Mesenchymal stem cell (in vitro differentiated cells and primary cell): ENCODE measurements at regions not wholly inside any gene's neighbourhood (a gene's known extent, or its start where the extent isn't known, plus 50 kb on each side); places are given as distances from the start of the nearest gene placed in this dataset.

Source experiments
- DNase-seq: peaks from one replicate; pipeline ENCODE4 v3.0.0-alpha.2; 2013
- H2AFZ ChIP-seq: one replicate; pipeline ENCODE4 v1.6.1; 2013; ENCODE audit warnings: low read depth, mild to moderate bottlenecking, control low read depth, inconsistent platforms, low read length, moderate library complexity
- H2AK5ac ChIP-seq: 2 replicates; pipeline ENCODE4 v1.6.1; 2013; ENCODE audit warnings: low read length, moderate library complexity, mild to moderate bottlenecking, inconsistent platforms; ENCODE audit not compliant: severe bottlenecking
- H2BK120ac ChIP-seq: one replicate; pipeline ENCODE4 v1.6.1; 2013; ENCODE audit warnings: low read depth, mild to moderate bottlenecking, inconsistent platforms, low read length, moderate library complexity
- H2BK12ac ChIP-seq, 2 experiments: one replicate each; pipeline ENCODE4 v1.6.1; 2013; ENCODE audit warnings: inconsistent platforms in 2 of 2, low read length in 2 of 2, mild to moderate bottlenecking in 2 of 2, moderate library complexity in 2 of 2, control low read depth in 1 of 2
- H2BK15ac ChIP-seq: one replicate; pipeline ENCODE4 v1.6.1; 2013; ENCODE audit warnings: mild to moderate bottlenecking, low read depth, inconsistent platforms; ENCODE audit not compliant: poor library complexity, severe bottlenecking
- H2BK5ac ChIP-seq: 2 replicates; pipeline ENCODE4 v1.6.1; 2013; ENCODE audit warnings: low read depth, mild to moderate bottlenecking, low read length, control low read depth, inconsistent platforms; ENCODE audit not compliant: poor library complexity, severe bottlenecking
- H3K14ac ChIP-seq, 2 experiments: one replicate each; pipeline ENCODE4 v1.6.1; 2013; ENCODE audit warnings: inconsistent platforms in 2 of 2, low read length in 2 of 2, control low read depth in 1 of 2, mild to moderate bottlenecking in 1 of 2, moderate library complexity in 1 of 2
- H3K18ac ChIP-seq, 2 experiments: one replicate each; pipeline ENCODE4 v1.6.1; 2013; ENCODE audit warnings: inconsistent platforms in 2 of 2, low read length in 2 of 2, control low read depth in 1 of 2, low read depth in 1 of 2, mild to moderate bottlenecking in 1 of 2
- H3K23ac ChIP-seq, 2 experiments: one replicate each; pipeline ENCODE4 v1.6.1; 2013; ENCODE audit warnings: inconsistent platforms in 2 of 2, low read length in 2 of 2, mild to moderate bottlenecking in 2 of 2, moderate library complexity in 2 of 2, control low read depth in 1 of 2
- H3K27ac ChIP-seq: 2 replicates; pipeline ENCODE4 v1.5.1; 2013; ENCODE audit warnings: mild to moderate bottlenecking, moderate library complexity, low read length, control low read depth, inconsistent platforms; ENCODE audit not compliant: poor library complexity, severe bottlenecking
- H3K27me3 ChIP-seq, 2 experiments: 2 replicates each; pipeline versions ENCODE4 v1.6.1 to v1.7.0; 2013; ENCODE audit warnings: low read length in 2 of 2, mild to moderate bottlenecking in 2 of 2, moderate library complexity in 2 of 2, control low read depth in 1 of 2, inconsistent platforms in 1 of 2; ENCODE audit not compliant: control insufficient read depth in 1 of 2, insufficient read depth in 1 of 2
- H3K36me3 ChIP-seq, 2 experiments: 2 replicates each; pipeline versions ENCODE4 v1.6.1 to v1.7.0; 2013; ENCODE audit warnings: low read length in 2 of 2, control low read depth in 1 of 2, inconsistent platforms in 1 of 2, low read depth in 1 of 2, mild to moderate bottlenecking in 1 of 2; ENCODE audit not compliant: insufficient read depth in 2 of 2, control insufficient read depth in 1 of 2
- H3K4ac ChIP-seq, 2 experiments: one replicate each; pipeline ENCODE4 v1.6.1; 2013; ENCODE audit warnings: inconsistent platforms in 2 of 2, low read length in 2 of 2, mild to moderate bottlenecking in 2 of 2, moderate library complexity in 2 of 2, control low read depth in 1 of 2, low read depth in 1 of 2
- H3K4me1 ChIP-seq: 2 replicates; pipeline ENCODE4 v1.6.1; 2013; ENCODE audit warnings: low read depth, low read length, control low read depth; ENCODE audit not compliant: control insufficient read depth, insufficient read depth
- H3K4me2 ChIP-seq: 2 replicates; pipeline ENCODE4 v1.6.1; 2013; ENCODE audit warnings: low read length, mild to moderate bottlenecking, inconsistent platforms; ENCODE audit not compliant: poor library complexity, severe bottlenecking
- H3K4me3 ChIP-seq, 2 experiments: 2 replicates each; pipeline versions ENCODE4 v1.5.1 to v1.7.0; 2013; ENCODE audit warnings: low read length in 2 of 2, mild to moderate bottlenecking in 2 of 2, control low read depth in 1 of 2, low read depth in 1 of 2; ENCODE audit not compliant: insufficient read depth in 1 of 2
- H3K79me1 ChIP-seq: replicated peaks from 2 replicates; pipeline ENCODE4 v1.6.1; 2013; ENCODE audit warnings: mild to moderate bottlenecking, control low read depth, low read length, inconsistent platforms; ENCODE audit not compliant: poor library complexity, severe bottlenecking
- H3K9ac ChIP-seq: 2 replicates; pipeline ENCODE4 v1.7.0; 2013; ENCODE audit warnings: mild to moderate bottlenecking, low read length, moderate library complexity
- H3K9me3 ChIP-seq: 2 replicates; pipeline ENCODE4 v1.7.0; 2013; ENCODE audit warnings: mild to moderate bottlenecking, low read length; ENCODE audit not compliant: control insufficient read depth
- H4K8ac ChIP-seq: one replicate; pipeline ENCODE4 v1.6.1; 2013; ENCODE audit warnings: inconsistent platforms, mild to moderate bottlenecking, low read length, moderate library complexity
- H4K91ac ChIP-seq: one replicate; pipeline ENCODE4 v1.6.1; 2013; ENCODE audit warnings: mild to moderate bottlenecking, low read length, inconsistent platforms
- WGBS: methylation state at CpG from one replicate; pipeline ENCODE4 v1.1.7; 2013; ENCODE audit warnings: mixed read lengths; 5-methylcytosine and 5-hydroxymethylcytosine counted together

- Histone ChIP-seq H3K4me1 (peaks cover 5% of the 10 kb centered on the region), H2AK5ac (no peak overlapping the region), H3K4me3 (no peak overlapping the region), H4K8ac (no peak overlapping the region), H2BK120ac (no peak overlapping the region), H3K23ac (no peak overlapping the region), H3K14ac (no peak overlapping the region), H2AFZ (no peak overlapping the region), H3K9me3 (peaks cover 18% of the 10 kb centered on the region), H4K91ac (no peak overlapping the region), H3K9ac (peak overlapping the region; percentile 43), H3K27me3 (no peaks in the 10 kb centered on the region), H3K4me2 (peak overlapping the region; percentile 52), H3K4ac (no peak overlapping the region), H2BK5ac (no peak overlapping the region), H3K18ac (no peak overlapping the region), H3K79me1 (no peaks in the 10 kb centered on the region), H2BK15ac (no peak overlapping the region), H3K27ac (no peak overlapping the region), H2BK12ac (no peak overlapping the region), H3K36me3 (no peaks in the 10 kb centered on the region)
- WGBS: 5% methylated on average over 7 of the region's 8 CpGs
- DNase-seq: peak; percentile 17
These were observed 111.4 kb downstream of the SOX11 start for GRCh38 chr2:5803547-5803946.

DNA sequence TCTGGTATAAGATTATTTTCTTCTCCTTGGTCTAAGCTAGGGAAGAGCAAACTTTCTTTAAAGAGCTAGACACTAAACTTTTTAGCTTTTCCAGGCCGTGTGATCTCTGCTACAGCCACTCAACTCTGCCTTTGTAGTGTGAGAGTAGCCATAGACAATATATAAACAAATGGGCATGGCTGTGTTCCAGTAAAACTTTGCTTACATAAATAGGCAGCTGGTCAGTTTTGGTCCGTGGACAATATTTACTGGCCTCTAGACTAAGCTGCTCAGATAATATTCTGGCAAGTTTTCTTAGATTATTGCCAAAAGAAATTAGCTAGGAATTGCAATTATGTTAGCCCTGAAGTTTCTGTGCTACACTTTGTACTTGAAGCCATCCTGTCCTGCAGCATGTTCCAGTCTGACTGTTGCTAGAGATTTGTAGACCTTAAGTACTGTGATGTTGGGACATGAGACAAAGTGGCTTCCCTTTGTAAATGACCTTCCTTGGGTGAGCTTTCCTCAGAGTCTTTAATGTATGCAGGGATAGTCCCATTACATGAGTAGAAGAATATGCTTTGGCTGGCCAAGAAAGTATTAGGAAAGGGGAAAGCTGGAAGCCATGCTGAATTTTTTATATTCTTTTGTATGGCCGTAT, 126.9 kb downstream of the SOX11 start:
- Histone ChIP-seq H4K91ac (no peak overlapping the region), H3K27ac (no peak overlapping the region), H2AK5ac (no peak overlapping the region), H3K4me2 (no peak overlapping the region), H3K4me3 (no peak overlapping the region), H2BK15ac (no peak overlapping the region), H3K36me3 (no peaks in the 10 kb centered on the region), H2AFZ (no peak overlapping the region), H4K8ac (no peak overlapping the region), H2BK120ac (no peak overlapping the region), H3K4ac (no peak overlapping the region), H3K79me1 (no peaks in the 10 kb centered on the region), H2BK5ac (no peak overlapping the region), H3K4me1 (no peaks in the 10 kb centered on the region), H3K9me3 (no peaks in the 10 kb centered on the region), H2BK12ac (no peak overlapping the region), H3K23ac (no peak overlapping the region), H3K14ac (no peak overlapping the region), H3K9ac (no peak overlapping the region), H3K27me3 (no peaks in the 10 kb centered on the region), H3K18ac (no peak overlapping the region)
- DNase-seq: peak; percentile 33
- 0% methylated on average over 1 of the region's 3 CpGs for WGBS

- Histone ChIP-seq H2BK5ac (no peak overlapping the region), H2BK120ac (no peak overlapping the region), H3K18ac (no peak overlapping the region), H3K4ac (no peak overlapping the region), H3K4me2 (no peak overlapping the region), H3K27me3 (no peaks in the 10 kb centered on the region), H4K91ac (no peak overlapping the region), H3K14ac (no peak overlapping the region), H2AK5ac (no peak overlapping the region), H2BK12ac (no peak overlapping the region), H3K4me1 (no peaks in the 10 kb centered on the region), H3K79me1 (no peaks in the 10 kb centered on the region), H3K36me3 (no peaks in the 10 kb centered on the region), H2AFZ (no peak overlapping the region), H3K27ac (no peak overlapping the region), H3K4me3 (no peak overlapping the region), H3K23ac (no peak overlapping the region), H3K9ac (no peak overlapping the region), H4K8ac (no peak overlapping the region), H3K9me3 (peaks cover 4% of the 10 kb centered on the region), H2BK15ac (no peak overlapping the region)
- 77% methylated on average over 2 of the region's 2 CpGs for WGBS
- peak; percentile 14 for DNase-seq
These were observed 131.9 kb downstream of the SOX11 start for GRCh38 chr2:5824126-5824525.

GRCh38 chr2:5825686-5826085, 133.5 kb downstream of the SOX11 start:
- H3K27ac ChIP-seq: no peak overlapping the region
- H3K79me1 ChIP-seq: no peaks in the 10 kb centered on the region
- 82% methylated on average over 1 of the region's 1 CpG for WGBS
- H3K9ac ChIP-seq: no peak overlapping the region
- H4K91ac ChIP-seq: no peak overlapping the region
- peaks cover 4% of the 10 kb centered on the region for H3K9me3 ChIP-seq
- H2BK15ac ChIP-seq: no peak overlapping the region
- no peaks in the 10 kb centered on the region for H3K36me3 ChIP-seq
- H3K27me3 ChIP-seq: no peaks in the 10 kb centered on the region
- H2BK120ac ChIP-seq: no peak overlapping the region
- no peak for DNase-seq
- no peak overlapping the region for H3K23ac ChIP-seq
- H2AFZ ChIP-seq: no peak overlapping the region
- H3K4ac ChIP-seq: no peak overlapping the region
- H2BK12ac ChIP-seq: no peak overlapping the region
- no peak overlapping the region for H3K4me3 ChIP-seq
- no peak overlapping the region for H2BK5ac ChIP-seq
- no peak overlapping the region for H3K14ac ChIP-seq
- H4K8ac ChIP-seq: no peak overlapping the region
- no peak overlapping the region for H2AK5ac ChIP-seq
- H3K18ac ChIP-seq: no peak overlapping the region
- no peak overlapping the region for H3K4me2 ChIP-seq
- H3K4me1 ChIP-seq: no peaks in the 10 kb centered on the region
